ENCODE measurements at regions not wholly inside any gene's neighbourhood (a gene's known extent, or its start where the extent isn't known, plus 50 kb on each side); places are given as distances from the start of the nearest gene placed in this dataset.
A peak's percentile ranks its signal among the peaks of the same experiment; 100 is the strongest.

- H3K4me3 ChIP-seq (ENCODE audit: low read length): no peak overlapping the region
- no peaks in the 10 kb centered on the region for H3K36me3 ChIP-seq (ENCODE audit: control insufficient read depth, insufficient read depth, low read length, severe bottlenecking)
- peaks cover 18% of the 10 kb centered on the region for H3K27me3 ChIP-seq (replicated peaks; ENCODE audit: control insufficient read depth, insufficient read depth, low read length)
- no peaks in the 10 kb centered on the region for H3K9me3 ChIP-seq (ENCODE audit: control insufficient read depth, low read length)
- H3K4me1 ChIP-seq (ENCODE audit: control insufficient read depth, insufficient read depth, low read length): no peaks in the 10 kb centered on the region
- no peak overlapping the region for H3K9ac ChIP-seq (ENCODE audit: low read length)
- DNase-seq (ENCODE audit: low read depth): peak; percentile 74
Observed at GRCh38 chr3:14345496-14346150, 56.8 kb upstream of the SLC6A6 start.

GRCh38 chr3:14346191-14346590 is 56.2 kb upstream of the SLC6A6 start:
- Histone ChIP-seq H3K9me3 (ENCODE audit: control insufficient read depth, low read length) (no peaks in the 10 kb centered on the region), H3K36me3 (ENCODE audit: control insufficient read depth, insufficient read depth, low read length, severe bottlenecking) (no peaks in the 10 kb centered on the region), H3K27me3 (replicated peaks; ENCODE audit: control insufficient read depth, insufficient read depth, low read length) (peaks cover 18% of the 10 kb centered on the region), H3K9ac (ENCODE audit: low read length) (no peak overlapping the region), H3K4me3 (ENCODE audit: low read length) (no peak overlapping the region), H3K4me1 (ENCODE audit: control insufficient read depth, insufficient read depth, low read length) (no peaks in the 10 kb centered on the region)
- DNase-seq (ENCODE audit: low read depth): no peak

- H3K27me3 ChIP-seq (replicated peaks; ENCODE audit: control insufficient read depth, insufficient read depth, low read length): peaks cover 18% of the 10 kb centered on the region
- no peak overlapping the region for H3K4me3 ChIP-seq (ENCODE audit: low read length)
- no peaks in the 10 kb centered on the region for H3K4me1 ChIP-seq (ENCODE audit: control insufficient read depth, insufficient read depth, low read length)
- H3K9me3 ChIP-seq (ENCODE audit: control insufficient read depth, low read length): no peaks in the 10 kb centered on the region
- no peak overlapping the region for H3K9ac ChIP-seq (ENCODE audit: low read length)
- DNase-seq (ENCODE audit: low read depth): no peak
- H3K36me3 ChIP-seq (ENCODE audit: control insufficient read depth, insufficient read depth, low read length, severe bottlenecking): no peaks in the 10 kb centered on the region
Observed at GRCh38 chr3:14346642-14347041, 55.8 kb upstream of the SLC6A6 start.

GRCh38 chr3:14347110-14347509 is 55.3 kb upstream of the SLC6A6 start:
- Histone ChIP-seq H3K27me3 (replicated peaks; ENCODE audit: control insufficient read depth, insufficient read depth, low read length) (peaks cover 18% of the 10 kb centered on the region), H3K4me3 (ENCODE audit: low read length) (no peak overlapping the region), H3K9me3 (ENCODE audit: control insufficient read depth, low read length) (no peaks in the 10 kb centered on the region), H3K36me3 (ENCODE audit: control insufficient read depth, insufficient read depth, low read length, severe bottlenecking) (no peaks in the 10 kb centered on the region), H3K9ac (ENCODE audit: low read length) (no peak overlapping the region), H3K4me1 (ENCODE audit: control insufficient read depth, insufficient read depth, low read length) (no peaks in the 10 kb centered on the region)
- DNase-seq (ENCODE audit: low read depth): no peak

- Histone ChIP-seq H3K27me3 (replicated peaks; ENCODE audit: control insufficient read depth, insufficient read depth, low read length) (peaks cover 14% of the 10 kb centered on the region), H3K36me3 (ENCODE audit: control insufficient read depth, insufficient read depth, low read length, severe bottlenecking) (no peaks in the 10 kb centered on the region), H3K9me3 (ENCODE audit: control insufficient read depth, low read length) (no peaks in the 10 kb centered on the region), H3K4me1 (ENCODE audit: control insufficient read depth, insufficient read depth, low read length) (no peaks in the 10 kb centered on the region), H3K9ac (ENCODE audit: low read length) (no peak overlapping the region), H3K4me3 (ENCODE audit: low read length) (no peak overlapping the region)
- DNase-seq (ENCODE audit: low read depth): no peak
Observed at GRCh38 chr3:14351617-14352001, 50.8 kb upstream of the SLC6A6 start.

GRCh38 chr3:14352002-14352627 is 50.3 kb upstream of the SLC6A6 start:
- Histone ChIP-seq H3K4me1 (ENCODE audit: control insufficient read depth, insufficient read depth, low read length) (no peaks in the 10 kb centered on the region), H3K4me3 (ENCODE audit: low read length) (no peak overlapping the region), H3K36me3 (ENCODE audit: control insufficient read depth, insufficient read depth, low read length, severe bottlenecking) (no peaks in the 10 kb centered on the region), H3K9me3 (ENCODE audit: control insufficient read depth, low read length) (no peaks in the 10 kb centered on the region), H3K9ac (ENCODE audit: low read length) (no peak overlapping the region), H3K27me3 (replicated peaks; ENCODE audit: control insufficient read depth, insufficient read depth, low read length) (peaks cover 14% of the 10 kb centered on the region)
- DNase-seq (ENCODE audit: low read depth): no peak
